HL-60 (cell line): ENCODE measurements at regions not wholly inside any gene's neighbourhood (a gene's known extent, or its start where the extent isn't known, plus 50 kb on each side); places are given as distances from the start of the nearest gene placed in this dataset.

ENCODE experiments used
- DNase-seq, 2 experiments: peaks; one replicate each; pipeline ENCODE4 v3.0.0-alpha.2; 2010 to 2020; ENCODE audit warnings: low read depth in 1 of 2, low spot score in 1 of 2
- H3K27ac ChIP-seq: fragments of 250-450 bp; sonication (Bioruptor Pico); replicated peaks from 2 replicates; pipeline ENCODE4 v1.5.1; 2020; ENCODE audit warnings: mild to moderate bottlenecking, moderate library complexity
- H3K27me3 ChIP-seq: fragments of 250-450 bp; sonication (Bioruptor Pico); 2 replicates; pipeline ENCODE4 v1.5.1; 2021; ENCODE audit warnings: mild to moderate bottlenecking, moderate library complexity; ENCODE audit not compliant: insufficient read depth, poor library complexity, severe bottlenecking
- H3K4me3 ChIP-seq: replicated peaks from 2 replicates; pipeline ENCODE4 v1.5.1; 2011; ENCODE audit warnings: mild to moderate bottlenecking, control low read depth, low read length; ENCODE audit not compliant: insufficient read depth
- GABPA ChIP-seq: IDR thresholded peaks from 2 replicates; pipeline ENCODE4 v1.6.1; 2012; ENCODE audit warnings: low read depth
- POLR2AphosphoS5 ChIP-seq: IDR thresholded peaks from 2 replicates; pipeline ENCODE4 v1.6.1; 2012; ENCODE audit warnings: low read depth
- SPI1 ChIP-seq: IDR thresholded peaks from 2 replicates; pipeline ENCODE4 v1.6.1; 2012; ENCODE audit warnings: low read depth, mild to moderate bottlenecking, borderline replicate concordance
- TF ChIP-seq, protein P1 (sequence below): IDR thresholded peaks from 2 replicates; pipeline ENCODE4 v1.6.1; 2012; ENCODE audit warnings: low read depth; ENCODE audit not compliant: insufficient replicate concordance
- TF ChIP-seq, protein P2 (sequence below): IDR thresholded peaks from one replicate; pipeline ENCODE4 v1.5.1; 2011; ENCODE audit warnings: low read length, control low read depth, inconsistent platforms; ENCODE audit not compliant: insufficient read depth

- TF ChIP-seq POLR2AphosphoS5 (no peak), SPI1 (no peak), GABPA (no peak)
- TF ChIP-seq, protein P1, sequence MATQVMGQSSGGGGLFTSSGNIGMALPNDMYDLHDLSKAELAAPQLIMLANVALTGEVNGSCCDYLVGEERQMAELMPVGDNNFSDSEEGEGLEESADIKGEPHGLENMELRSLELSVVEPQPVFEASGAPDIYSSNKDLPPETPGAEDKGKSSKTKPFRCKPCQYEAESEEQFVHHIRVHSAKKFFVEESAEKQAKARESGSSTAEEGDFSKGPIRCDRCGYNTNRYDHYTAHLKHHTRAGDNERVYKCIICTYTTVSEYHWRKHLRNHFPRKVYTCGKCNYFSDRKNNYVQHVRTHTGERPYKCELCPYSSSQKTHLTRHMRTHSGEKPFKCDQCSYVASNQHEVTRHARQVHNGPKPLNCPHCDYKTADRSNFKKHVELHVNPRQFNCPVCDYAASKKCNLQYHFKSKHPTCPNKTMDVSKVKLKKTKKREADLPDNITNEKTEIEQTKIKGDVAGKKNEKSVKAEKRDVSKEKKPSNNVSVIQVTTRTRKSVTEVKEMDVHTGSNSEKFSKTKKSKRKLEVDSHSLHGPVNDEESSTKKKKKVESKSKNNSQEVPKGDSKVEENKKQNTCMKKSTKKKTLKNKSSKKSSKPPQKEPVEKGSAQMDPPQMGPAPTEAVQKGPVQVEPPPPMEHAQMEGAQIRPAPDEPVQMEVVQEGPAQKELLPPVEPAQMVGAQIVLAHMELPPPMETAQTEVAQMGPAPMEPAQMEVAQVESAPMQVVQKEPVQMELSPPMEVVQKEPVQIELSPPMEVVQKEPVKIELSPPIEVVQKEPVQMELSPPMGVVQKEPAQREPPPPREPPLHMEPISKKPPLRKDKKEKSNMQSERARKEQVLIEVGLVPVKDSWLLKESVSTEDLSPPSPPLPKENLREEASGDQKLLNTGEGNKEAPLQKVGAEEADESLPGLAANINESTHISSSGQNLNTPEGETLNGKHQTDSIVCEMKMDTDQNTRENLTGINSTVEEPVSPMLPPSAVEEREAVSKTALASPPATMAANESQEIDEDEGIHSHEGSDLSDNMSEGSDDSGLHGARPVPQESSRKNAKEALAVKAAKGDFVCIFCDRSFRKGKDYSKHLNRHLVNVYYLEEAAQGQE, result no peak
- TF ChIP-seq, protein P2, sequence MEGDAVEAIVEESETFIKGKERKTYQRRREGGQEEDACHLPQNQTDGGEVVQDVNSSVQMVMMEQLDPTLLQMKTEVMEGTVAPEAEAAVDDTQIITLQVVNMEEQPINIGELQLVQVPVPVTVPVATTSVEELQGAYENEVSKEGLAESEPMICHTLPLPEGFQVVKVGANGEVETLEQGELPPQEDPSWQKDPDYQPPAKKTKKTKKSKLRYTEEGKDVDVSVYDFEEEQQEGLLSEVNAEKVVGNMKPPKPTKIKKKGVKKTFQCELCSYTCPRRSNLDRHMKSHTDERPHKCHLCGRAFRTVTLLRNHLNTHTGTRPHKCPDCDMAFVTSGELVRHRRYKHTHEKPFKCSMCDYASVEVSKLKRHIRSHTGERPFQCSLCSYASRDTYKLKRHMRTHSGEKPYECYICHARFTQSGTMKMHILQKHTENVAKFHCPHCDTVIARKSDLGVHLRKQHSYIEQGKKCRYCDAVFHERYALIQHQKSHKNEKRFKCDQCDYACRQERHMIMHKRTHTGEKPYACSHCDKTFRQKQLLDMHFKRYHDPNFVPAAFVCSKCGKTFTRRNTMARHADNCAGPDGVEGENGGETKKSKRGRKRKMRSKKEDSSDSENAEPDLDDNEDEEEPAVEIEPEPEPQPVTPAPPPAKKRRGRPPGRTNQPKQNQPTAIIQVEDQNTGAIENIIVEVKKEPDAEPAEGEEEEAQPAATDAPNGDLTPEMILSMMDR, result no peak
Observed at GRCh38 chr12:31820832-31821231, 92.0 kb upstream of the AMN1 start.

GRCh38 chr12:31819427-31819826, 90.6 kb upstream of the AMN1 start:
- no peak for TF ChIP-seq GABPA
- TF ChIP-seq, protein P1, result no peak
- TF ChIP-seq POLR2AphosphoS5, result no peak
- TF ChIP-seq, protein P2, result no peak
- no peak for TF ChIP-seq SPI1
- H3K27me3 ChIP-seq, result no peaks in the 10 kb centered on the region
- H3K27ac ChIP-seq, result no peak overlapping the region
- no peak overlapping the region for H3K4me3 ChIP-seq
- no peak for DNase-seq

More at GRCh38 chr12:31820832-31821231, 92.0 kb upstream of the AMN1 start:
- H3K27me3 ChIP-seq, result no peaks in the 10 kb centered on the region
- no peak overlapping the region for H3K27ac ChIP-seq
- no peak overlapping the region for H3K4me3 ChIP-seq
- no peak for DNase-seq

DNA sequence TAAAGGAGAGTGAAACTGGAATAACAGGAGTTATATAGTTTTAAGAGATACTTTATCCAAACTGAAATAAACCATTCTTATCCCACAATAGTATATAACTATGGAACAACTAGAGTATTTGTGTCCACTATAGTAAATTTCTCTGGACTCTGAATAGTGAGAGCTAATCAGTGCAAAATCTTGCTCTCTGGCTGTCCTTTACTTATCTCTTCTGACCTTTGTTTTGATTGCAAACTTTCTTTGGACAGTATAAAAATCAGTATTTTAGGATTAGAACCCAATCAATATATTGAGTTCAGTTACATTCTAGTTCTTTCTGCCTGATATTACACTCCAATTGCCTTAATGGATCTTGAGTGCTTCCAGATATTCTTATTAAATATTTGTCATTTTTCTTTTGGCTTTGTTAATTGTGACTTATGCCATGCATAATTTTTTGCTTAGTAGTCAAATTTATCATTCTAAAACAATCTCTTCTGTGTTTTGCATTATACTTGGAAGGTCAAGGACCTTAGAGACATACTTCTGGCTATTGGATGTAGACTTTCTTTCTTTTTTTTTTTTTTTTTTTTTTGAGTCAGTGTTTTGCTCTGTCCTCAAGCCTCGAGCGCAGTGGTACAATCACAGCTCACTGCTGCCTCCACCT, 89.9 kb upstream of the AMN1 start:
- TF ChIP-seq SPI1 (no peak), POLR2AphosphoS5 (no peak), GABPA (no peak)
- TF ChIP-seq, protein P2, result no peak
- TF ChIP-seq, protein P1, result no peak
- H3K27ac ChIP-seq, result no peak overlapping the region
- no peak overlapping the region for H3K4me3 ChIP-seq
- H3K27me3 ChIP-seq, result no peaks in the 10 kb centered on the region
- no peak for DNase-seq
